Retina (tissue), 1 donor: ENCODE measurements at regions not wholly inside any gene's neighbourhood (a gene's known extent, or its start where the extent isn't known, plus 50 kb on each side); places are given as distances from the start of the nearest gene placed in this dataset.

ENCODE experiments used
- DNase-seq: peaks from one replicate; pipeline ENCODE4 v3.0.0-alpha.2; 2016

GRCh38 chr14:26773906-26774593 is 176.2 kb upstream of the NOVA1 start:
- no peak for DNase-seq

GRCh38 chr14:26775765-26776563 is 178.1 kb upstream of the NOVA1 start:
- DNase-seq = peak; percentile 35

- no peak for DNase-seq
These were observed 193.4 kb upstream of the NOVA1 start for GRCh38 chr14:26791117-26791806.

- DNase-seq = no peak
These were observed 196.9 kb upstream of the NOVA1 start for GRCh38 chr14:26794731-26795130.

GRCh38 chr14:26808407-26808806 is 210.6 kb upstream of the NOVA1 start:
- DNase-seq = no peak

GRCh38 chr14:26810631-26811030 is 212.8 kb upstream of the NOVA1 start:
- DNase-seq = no peak

- DNase-seq = no peak
These were observed 214.0 kb upstream of the NOVA1 start for GRCh38 chr14:26811756-26812305.

GRCh38 chr14:26820138-26820537 is 222.3 kb upstream of the NOVA1 start:
- no peak for DNase-seq

- no peak for DNase-seq
These were observed 222.7 kb upstream of the NOVA1 start for GRCh38 chr14:26820572-26820971.

GRCh38 chr14:26828741-26829140 is 230.9 kb upstream of the NOVA1 start:
- no peak for DNase-seq

GRCh38 chr14:26833621-26834176 is 235.9 kb upstream of the NOVA1 start:
- DNase-seq = no peak

GRCh38 chr14:26835979-26836570 is 238.2 kb upstream of the NOVA1 start:
- no peak for DNase-seq

GRCh38 chr14:26839481-26839880 is 241.6 kb upstream of the NOVA1 start:
- DNase-seq = no peak

GRCh38 chr14:26841326-26841725 is 243.5 kb upstream of the NOVA1 start:
- DNase-seq = no peak

- DNase-seq = no peak
These were observed 244.3 kb upstream of the NOVA1 start for GRCh38 chr14:26841920-26842741.

GRCh38 chr14:26845151-26845818 is 247.5 kb upstream of the NOVA1 start:
- no peak for DNase-seq

GRCh38 chr14:26846388-26846787 is 248.6 kb upstream of the NOVA1 start:
- DNase-seq = no peak

GRCh38 chr14:26849514-26849913 is 251.7 kb upstream of the NOVA1 start:
- DNase-seq = no peak

- DNase-seq = no peak
These were observed 254.0 kb upstream of the NOVA1 start for GRCh38 chr14:26851793-26852192.

GRCh38 chr14:26855077-26855753 is 257.4 kb upstream of the NOVA1 start:
- DNase-seq = no peak
